Chondrocyte (in vitro differentiated cells): ENCODE measurements at regions not wholly inside any gene's neighbourhood (a gene's known extent, or its start where the extent isn't known, plus 50 kb on each side); places are given as distances from the start of the nearest gene placed in this dataset.

Experiments used
- DNase-seq: peaks from one replicate; pipeline ENCODE4 v3.0.0; 2021; ENCODE audit warnings: mixed read lengths, low spot score
- H3K27ac Mint-ChIP-seq: one replicate; pipeline ENCODE4 v1.8.0; 2021; ENCODE audit warnings: mild to moderate bottlenecking, moderate library complexity, mixed read lengths; ENCODE audit not compliant: unreplicated experiment
- H3K27me3 Mint-ChIP-seq: 2 replicates; pipeline ENCODE4 v1.8.0; 2021; ENCODE audit warnings: low read depth, mixed read lengths
- H3K36me3 Mint-ChIP-seq: 2 replicates; pipeline ENCODE4 v1.8.0; 2021; ENCODE audit warnings: low read depth, mixed read lengths
- H3K4me1 Mint-ChIP-seq: 2 replicates; pipeline ENCODE4 v1.8.0; 2021; ENCODE audit warnings: low read depth, mild to moderate bottlenecking, mixed read lengths
- H3K4me3 Mint-ChIP-seq: one replicate; pipeline ENCODE4 v1.8.0; 2021; ENCODE audit warnings: mild to moderate bottlenecking, moderate library complexity, mixed read lengths; ENCODE audit not compliant: unreplicated experiment
- H3K9me3 Mint-ChIP-seq: 2 replicates; pipeline ENCODE4 v1.8.0; 2021; ENCODE audit warnings: low read depth, mixed read lengths
- TF ChIP-seq, protein P1 (sequence below): fragments of 200-600 bp; sonication (generic); IDR thresholded peaks from 2 replicates; pipeline ENCODE4 v1.5.0; 2021; ENCODE audit warnings: antibody characterized with exemption, mild to moderate bottlenecking, moderate library complexity

GRCh38 chr2:104240984-104241383 lies 612.9 kb upstream of the POU3F3 start:
- no peaks in the 10 kb centered on the region for H3K27me3 Mint-ChIP-seq
- DNase-seq, result no peak
- no peak overlapping the region for H3K4me3 Mint-ChIP-seq
- TF ChIP-seq, protein P1, sequence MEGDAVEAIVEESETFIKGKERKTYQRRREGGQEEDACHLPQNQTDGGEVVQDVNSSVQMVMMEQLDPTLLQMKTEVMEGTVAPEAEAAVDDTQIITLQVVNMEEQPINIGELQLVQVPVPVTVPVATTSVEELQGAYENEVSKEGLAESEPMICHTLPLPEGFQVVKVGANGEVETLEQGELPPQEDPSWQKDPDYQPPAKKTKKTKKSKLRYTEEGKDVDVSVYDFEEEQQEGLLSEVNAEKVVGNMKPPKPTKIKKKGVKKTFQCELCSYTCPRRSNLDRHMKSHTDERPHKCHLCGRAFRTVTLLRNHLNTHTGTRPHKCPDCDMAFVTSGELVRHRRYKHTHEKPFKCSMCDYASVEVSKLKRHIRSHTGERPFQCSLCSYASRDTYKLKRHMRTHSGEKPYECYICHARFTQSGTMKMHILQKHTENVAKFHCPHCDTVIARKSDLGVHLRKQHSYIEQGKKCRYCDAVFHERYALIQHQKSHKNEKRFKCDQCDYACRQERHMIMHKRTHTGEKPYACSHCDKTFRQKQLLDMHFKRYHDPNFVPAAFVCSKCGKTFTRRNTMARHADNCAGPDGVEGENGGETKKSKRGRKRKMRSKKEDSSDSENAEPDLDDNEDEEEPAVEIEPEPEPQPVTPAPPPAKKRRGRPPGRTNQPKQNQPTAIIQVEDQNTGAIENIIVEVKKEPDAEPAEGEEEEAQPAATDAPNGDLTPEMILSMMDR, result no peak
- no peaks in the 10 kb centered on the region for H3K4me1 Mint-ChIP-seq
- H3K36me3 Mint-ChIP-seq, result peaks cover 9% of the 10 kb centered on the region
- peaks cover 36% of the 10 kb centered on the region for H3K9me3 Mint-ChIP-seq
- H3K27ac Mint-ChIP-seq, result no peak overlapping the region

DNA sequence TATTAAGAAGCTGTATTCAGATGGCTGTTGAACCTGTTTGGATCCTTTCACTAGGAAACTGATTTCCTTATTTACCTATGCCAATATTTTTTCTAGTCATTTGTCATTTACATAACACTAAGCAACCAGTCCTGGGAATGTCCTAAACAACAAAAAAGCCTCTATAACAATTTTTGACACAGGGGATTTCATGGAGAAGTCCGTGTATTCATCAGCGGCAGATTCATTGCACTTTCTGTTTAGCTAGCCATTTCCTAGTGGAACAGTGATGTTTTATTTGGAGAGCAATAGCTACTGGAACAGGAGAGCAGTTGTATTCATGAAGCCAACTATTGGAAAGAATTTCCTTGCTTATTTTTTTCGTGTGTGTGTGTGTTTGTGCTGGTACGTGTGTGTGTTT lies 604.3 kb upstream of the POU3F3 start:
- no peak overlapping the region for H3K4me3 Mint-ChIP-seq
- H3K36me3 Mint-ChIP-seq, result peaks cover 2% of the 10 kb centered on the region
- H3K27me3 Mint-ChIP-seq, result no peaks in the 10 kb centered on the region
- TF ChIP-seq, protein P1, result no peak
- no peaks in the 10 kb centered on the region for H3K4me1 Mint-ChIP-seq
- no peak for DNase-seq
- no peak overlapping the region for H3K27ac Mint-ChIP-seq
- peaks cover 10% of the 10 kb centered on the region for H3K9me3 Mint-ChIP-seq

- no peaks in the 10 kb centered on the region for H3K4me1 Mint-ChIP-seq
- TF ChIP-seq, protein P1, result no peak
- peaks cover 2% of the 10 kb centered on the region for H3K36me3 Mint-ChIP-seq
- no peak for DNase-seq
- H3K9me3 Mint-ChIP-seq, result peaks cover 12% of the 10 kb centered on the region
- no peak overlapping the region for H3K4me3 Mint-ChIP-seq
- H3K27me3 Mint-ChIP-seq, result no peaks in the 10 kb centered on the region
- H3K27ac Mint-ChIP-seq, result no peak overlapping the region
Measured at GRCh38 chr2:104250635-104251034, 603.3 kb upstream of the POU3F3 start.

GRCh38 chr2:104254017-104254416 lies 599.9 kb upstream of the POU3F3 start:
- no peaks in the 10 kb centered on the region for H3K27me3 Mint-ChIP-seq
- TF ChIP-seq, protein P1, result no peak

DNA sequence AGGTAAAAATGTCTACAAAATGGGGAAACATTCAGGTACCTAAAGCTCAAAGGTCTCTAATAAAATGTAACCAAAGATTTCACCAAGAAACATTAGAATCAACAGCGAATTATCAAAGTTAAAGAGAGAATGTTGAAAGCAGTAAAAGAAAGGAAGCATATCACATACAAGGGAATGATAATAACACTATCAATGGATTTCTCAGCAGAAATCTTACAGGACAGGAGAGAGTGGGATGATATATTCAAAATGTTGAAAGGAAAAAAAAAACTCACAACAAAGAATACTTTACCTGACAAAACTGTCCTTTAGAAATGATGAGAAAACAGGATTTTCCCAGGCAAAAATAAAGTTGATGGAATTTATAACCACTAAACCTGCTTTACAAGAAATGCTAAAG lies 591.2 kb upstream of the POU3F3 start:
- no peak for DNase-seq
- no peak overlapping the region for H3K4me3 Mint-ChIP-seq
- no peaks in the 10 kb centered on the region for H3K27me3 Mint-ChIP-seq
- H3K9me3 Mint-ChIP-seq, result peaks cover 65% of the 10 kb centered on the region
- peaks cover 13% of the 10 kb centered on the region for H3K36me3 Mint-ChIP-seq
- TF ChIP-seq, protein P1, result no peak
- H3K4me1 Mint-ChIP-seq, result no peaks in the 10 kb centered on the region
- no peak overlapping the region for H3K27ac Mint-ChIP-seq

More at GRCh38 chr2:104254017-104254416, 599.9 kb upstream of the POU3F3 start:
- no peak overlapping the region for H3K4me3 Mint-ChIP-seq
- no peak overlapping the region for H3K27ac Mint-ChIP-seq
- peaks cover 5% of the 10 kb centered on the region for H3K36me3 Mint-ChIP-seq
- H3K9me3 Mint-ChIP-seq, result peaks cover 41% of the 10 kb centered on the region
- H3K4me1 Mint-ChIP-seq, result no peaks in the 10 kb centered on the region
- no peak for DNase-seq
